Panc1 (cell line): ENCODE measurements at regions not wholly inside any gene's neighbourhood (a gene's known extent, or its start where the extent isn't known, plus 50 kb on each side); places are given as distances from the start of the nearest gene placed in this dataset.

ENCODE experiments used
- ATAC-seq: fragments of 200-7000 bp; cut with Tn5 transposase; 2 replicates; pipeline ENCODE4 v1.9.1; 2020; ENCODE audit warnings: mild to moderate bottlenecking, moderate library complexity
- BruUV-seq: library from RNA; stranded (reverse); fragments of 400-500 nt; replicated peaks from 2 replicates; lab custom pipeline; 2021; lab: Mats Ljungman, UMichigan
- CTCF ChIA-PET: fragments of 300-600 bp; sonication (Branson Sonifier 250); formaldehyde crosslinking; loops from one replicate; lab custom pipeline; 2022; ENCODE audit warnings: antibody characterized with exemption; lab: Charles Lee
- POLR2A ChIA-PET: fragments of 300-600 bp; sonication (Branson Sonifier 250); formaldehyde crosslinking; loops from one replicate; lab custom pipeline; 2022; ENCODE audit warnings: antibody characterized with exemption; lab: Charles Lee
- DNase-seq: peaks from one replicate; pipeline ENCODE4 v3.0.0-alpha.2; 2010; ENCODE audit warnings: low read depth, low spot score
- H3K27ac ChIP-seq: 2 replicates; pipeline ENCODE4 v1.5.1; 2011; ENCODE audit warnings: mild to moderate bottlenecking, low read length, inconsistent platforms
- H3K27me3 ChIP-seq: fragments of 200-500 bp; sonication (Bioruptor generic); 2 replicates; pipeline ENCODE4 v1.6.0; 2014; ENCODE audit warnings: low read length, inconsistent platforms; ENCODE audit not compliant: control insufficient read depth, insufficient read depth
- H3K36me3 ChIP-seq: fragments of 200-500 bp; sonication (Bioruptor generic); 2 replicates; pipeline ENCODE4 v1.5.1; 2014; ENCODE audit warnings: inconsistent platforms, mild to moderate bottlenecking, low read length, moderate library complexity; ENCODE audit not compliant: control insufficient read depth, insufficient read depth
- H3K4me1 ChIP-seq: 2 replicates; pipeline ENCODE4 v1.5.1; 2011; ENCODE audit warnings: inconsistent platforms, mild to moderate bottlenecking, low read length, moderate library complexity; ENCODE audit not compliant: control insufficient read depth, insufficient read depth
- H3K4me3 ChIP-seq, 2 experiments: 2 replicates each; pipeline ENCODE4 v1.5.1; 2011 to 2012; ENCODE audit warnings: low read depth in 2 of 2, low read length in 2 of 2, mild to moderate bottlenecking in 2 of 2, inconsistent platforms in 1 of 2, moderate library complexity in 1 of 2
- H3K9me3 ChIP-seq: fragments of 200-500 bp; sonication (Bioruptor generic); 2 replicates; pipeline ENCODE4 v1.5.1; 2014; ENCODE audit warnings: low read depth, mild to moderate bottlenecking, inconsistent platforms, low read length, moderate library complexity; ENCODE audit not compliant: control insufficient read depth, insufficient read depth
- CTCF ChIP-seq: fragments of 450-650 bp; IDR thresholded peaks from 2 replicates; pipeline ENCODE4 v1.5.1; 2017; ENCODE audit warnings: mild to moderate bottlenecking
- POLR2AphosphoS5 ChIP-seq: IDR thresholded peaks from 2 replicates; pipeline ENCODE4 v1.6.1; 2012; ENCODE audit warnings: mild to moderate bottlenecking, low read depth, low read length, moderate library complexity
- REST ChIP-seq, 2 experiments: IDR thresholded peaks; 2 replicates each; pipeline ENCODE4 v1.6.1; 2011 to 2012; ENCODE audit warnings: low read depth in 2 of 2, control low read depth in 1 of 2, low read length in 1 of 2, mild to moderate bottlenecking in 1 of 2, moderate library complexity in 1 of 2; ENCODE audit not compliant: insufficient read depth in 1 of 2
- SIN3A ChIP-seq: IDR thresholded peaks from 2 replicates; pipeline ENCODE4 v1.6.1; 2012; ENCODE audit warnings: low read depth, mild to moderate bottlenecking, low read length, moderate library complexity, borderline replicate concordance; ENCODE audit not compliant: insufficient read depth
- TCF7L2 ChIP-seq: IDR thresholded peaks from 2 replicates; pipeline ENCODE4 v1.6.1; 2011; ENCODE audit warnings: mild to moderate bottlenecking, low read depth, low read length, inconsistent platforms
- in situ Hi-C: cut with HindIII; loops from 2 replicates; pipeline ENCODE4 v1.10.0; 2016; ENCODE audit warnings: low sequenced_read_pairs, low pct_unique_long_range_greater_than_20kb
- intact Hi-C: fragments of 100-400 bp; cut with micrococcal nuclease; formaldehyde crosslinking; loops from one replicate; pipeline ENCODE4 v1.10.0; 2022; ENCODE audit not compliant: unreplicated experiment

- Histone ChIP-seq H3K4me1 (no peaks in the 10 kb centered on the region), H3K27me3 (no peaks in the 10 kb centered on the region), H3K36me3 (no peaks in the 10 kb centered on the region), H3K9me3 (no peaks in the 10 kb centered on the region), H3K27ac (no peak overlapping the region), H3K4me3 (no peak overlapping the region)
- ATAC-seq, result no peak
- DNase-seq, result no peak
- TF ChIP-seq SIN3A (no peak), CTCF (no peak), POLR2AphosphoS5 (no peak), REST (IDR thresholded peaks at IDR 0.05; ENCODE audit: insufficient read depth in 1 of 2, low read depth in 2 of 2, low read length in 1 of 2) (no peak)
- in situ Hi-C loops, result no loop called here
- ChIA-PET POLR2A (no interaction called here), CTCF (no interaction called here)
- intact Hi-C loops, result no loop called here
- no TSS peak for BruUV-seq
These were observed 524.9 kb downstream of the SLITRK5 start for GRCh38 chr13:88196106-88196505.

- Histone ChIP-seq H3K27ac (no peak overlapping the region), H3K27me3 (no peaks in the 10 kb centered on the region), H3K4me3 (no peak overlapping the region), H3K4me1 (no peaks in the 10 kb centered on the region), H3K36me3 (no peaks in the 10 kb centered on the region), H3K9me3 (no peaks in the 10 kb centered on the region)
- ATAC-seq (no peak), DNase-seq (no peak)
- no TSS peak for BruUV-seq
- ChIA-PET CTCF (no interaction called here), POLR2A (no interaction called here)
- intact Hi-C loops (no loop called here), in situ Hi-C loops (no loop called here)
- TF ChIP-seq REST (IDR thresholded peaks at IDR 0.05; ENCODE audit: insufficient read depth in 1 of 2, low read depth in 2 of 2, low read length in 1 of 2) (no peak), POLR2AphosphoS5 (no peak), SIN3A (no peak), TCF7L2 (no peak), CTCF (no peak)
These were observed 546.2 kb downstream of the SLITRK5 start for GRCh38 chr13:88217372-88217771.
